ENCODE measurements at regions not wholly inside any gene's neighbourhood (a gene's known extent, or its start where the extent isn't known, plus 50 kb on each side); places are given as distances from the start of the nearest gene placed in this dataset.

- H3K4me1 Mint-ChIP-seq (ENCODE audit: low read depth, unreplicated experiment) = no peaks in the 10 kb centered on the region
- no peaks in the 10 kb centered on the region for H3K36me3 ChIP-seq (ENCODE audit: control insufficient read depth, insufficient read depth, low read length)
- H3K4me1 ChIP-seq = no peaks in the 10 kb centered on the region
- H3K9me3 ChIP-seq = no peaks in the 10 kb centered on the region
- BruUV-seq (replicated peaks) = no TSS peak
- TF ChIP-seq, protein P1, sequence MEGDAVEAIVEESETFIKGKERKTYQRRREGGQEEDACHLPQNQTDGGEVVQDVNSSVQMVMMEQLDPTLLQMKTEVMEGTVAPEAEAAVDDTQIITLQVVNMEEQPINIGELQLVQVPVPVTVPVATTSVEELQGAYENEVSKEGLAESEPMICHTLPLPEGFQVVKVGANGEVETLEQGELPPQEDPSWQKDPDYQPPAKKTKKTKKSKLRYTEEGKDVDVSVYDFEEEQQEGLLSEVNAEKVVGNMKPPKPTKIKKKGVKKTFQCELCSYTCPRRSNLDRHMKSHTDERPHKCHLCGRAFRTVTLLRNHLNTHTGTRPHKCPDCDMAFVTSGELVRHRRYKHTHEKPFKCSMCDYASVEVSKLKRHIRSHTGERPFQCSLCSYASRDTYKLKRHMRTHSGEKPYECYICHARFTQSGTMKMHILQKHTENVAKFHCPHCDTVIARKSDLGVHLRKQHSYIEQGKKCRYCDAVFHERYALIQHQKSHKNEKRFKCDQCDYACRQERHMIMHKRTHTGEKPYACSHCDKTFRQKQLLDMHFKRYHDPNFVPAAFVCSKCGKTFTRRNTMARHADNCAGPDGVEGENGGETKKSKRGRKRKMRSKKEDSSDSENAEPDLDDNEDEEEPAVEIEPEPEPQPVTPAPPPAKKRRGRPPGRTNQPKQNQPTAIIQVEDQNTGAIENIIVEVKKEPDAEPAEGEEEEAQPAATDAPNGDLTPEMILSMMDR (IDR thresholded peaks at IDR 0.05; ENCODE audit: insufficient read depth in 1 of 2, low read depth in 1 of 2, low read length in 1 of 2, severe bottlenecking in 1 of 2, unreplicated experiment in 1 of 2) = no peak
- no peaks in the 10 kb centered on the region for H3K27me3 ChIP-seq (replicated peaks; ENCODE audit: control insufficient read depth, insufficient read depth, low read length)
- no peak for DNase-seq
- no peak overlapping the region for H3K4me3 ChIP-seq (ENCODE audit: low read depth, low read length)
- no peak overlapping the region for H3K27ac Mint-ChIP-seq (ENCODE audit: unreplicated experiment)
- H3K27me3 Mint-ChIP-seq (ENCODE audit: insufficient read depth, unreplicated experiment) = peaks cover 21% of the 10 kb centered on the region
- ChIA-PET CTCF (no interaction called here), POLR2A (no interaction called here)
- no peak overlapping the region for H3K4me3 Mint-ChIP-seq (ENCODE audit: unreplicated experiment)
- intact Hi-C loops (cut with micrococcal nuclease; ENCODE audit: unreplicated experiment) = no loop called here
- no peaks in the 10 kb centered on the region for H3K36me3 Mint-ChIP-seq (ENCODE audit: insufficient read depth, unreplicated experiment)
- H3K9me3 Mint-ChIP-seq (ENCODE audit: unreplicated experiment) = no peaks in the 10 kb centered on the region
Observed at GRCh38 chr1:29626066-29626465, 389.7 kb downstream of the PTPRU start.

DNA sequence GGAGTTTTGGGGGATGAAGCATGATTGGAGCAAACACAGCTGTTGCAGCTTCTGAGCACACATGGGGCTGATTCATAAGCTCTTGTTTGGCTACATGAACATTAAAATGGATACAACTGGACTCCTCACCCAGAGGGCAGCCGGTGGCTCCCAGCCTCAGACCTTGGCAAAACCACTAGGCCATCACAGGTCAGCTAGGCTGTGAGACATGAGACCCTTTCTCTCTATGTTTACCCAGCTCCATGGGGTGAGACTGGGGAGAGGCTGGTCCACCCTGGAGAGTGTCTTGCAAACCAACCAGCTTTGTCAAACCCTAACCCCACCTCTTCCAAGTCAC, 388.7 kb downstream of the PTPRU start:
- intact Hi-C loops (cut with micrococcal nuclease; ENCODE audit: unreplicated experiment) = no loop called here
- Histone ChIP-seq H3K4me3 (ENCODE audit: low read depth, low read length) (no peak overlapping the region), H3K4me1 (no peaks in the 10 kb centered on the region), H3K36me3 (ENCODE audit: control insufficient read depth, insufficient read depth, low read length) (no peaks in the 10 kb centered on the region), H3K27me3 (replicated peaks; ENCODE audit: control insufficient read depth, insufficient read depth, low read length) (no peaks in the 10 kb centered on the region), H3K9me3 (no peaks in the 10 kb centered on the region)
- ChIA-PET CTCF (no interaction called here), POLR2A (no interaction called here)
- no peak for DNase-seq
- BruUV-seq (replicated peaks) = no TSS peak
- no peaks in the 10 kb centered on the region for H3K9me3 Mint-ChIP-seq (ENCODE audit: unreplicated experiment)
- H3K27ac Mint-ChIP-seq (ENCODE audit: unreplicated experiment) = no peak overlapping the region
- H3K4me1 Mint-ChIP-seq (ENCODE audit: low read depth, unreplicated experiment) = no peaks in the 10 kb centered on the region
- no peak overlapping the region for H3K4me3 Mint-ChIP-seq (ENCODE audit: unreplicated experiment)
- TF ChIP-seq, protein P1 (IDR thresholded peaks at IDR 0.05; ENCODE audit: insufficient read depth in 1 of 2, low read depth in 1 of 2, low read length in 1 of 2, severe bottlenecking in 1 of 2, unreplicated experiment in 1 of 2) = no peak
- peaks cover 19% of the 10 kb centered on the region for H3K27me3 Mint-ChIP-seq (ENCODE audit: insufficient read depth, unreplicated experiment)
- no peaks in the 10 kb centered on the region for H3K36me3 Mint-ChIP-seq (ENCODE audit: insufficient read depth, unreplicated experiment)

DNA sequence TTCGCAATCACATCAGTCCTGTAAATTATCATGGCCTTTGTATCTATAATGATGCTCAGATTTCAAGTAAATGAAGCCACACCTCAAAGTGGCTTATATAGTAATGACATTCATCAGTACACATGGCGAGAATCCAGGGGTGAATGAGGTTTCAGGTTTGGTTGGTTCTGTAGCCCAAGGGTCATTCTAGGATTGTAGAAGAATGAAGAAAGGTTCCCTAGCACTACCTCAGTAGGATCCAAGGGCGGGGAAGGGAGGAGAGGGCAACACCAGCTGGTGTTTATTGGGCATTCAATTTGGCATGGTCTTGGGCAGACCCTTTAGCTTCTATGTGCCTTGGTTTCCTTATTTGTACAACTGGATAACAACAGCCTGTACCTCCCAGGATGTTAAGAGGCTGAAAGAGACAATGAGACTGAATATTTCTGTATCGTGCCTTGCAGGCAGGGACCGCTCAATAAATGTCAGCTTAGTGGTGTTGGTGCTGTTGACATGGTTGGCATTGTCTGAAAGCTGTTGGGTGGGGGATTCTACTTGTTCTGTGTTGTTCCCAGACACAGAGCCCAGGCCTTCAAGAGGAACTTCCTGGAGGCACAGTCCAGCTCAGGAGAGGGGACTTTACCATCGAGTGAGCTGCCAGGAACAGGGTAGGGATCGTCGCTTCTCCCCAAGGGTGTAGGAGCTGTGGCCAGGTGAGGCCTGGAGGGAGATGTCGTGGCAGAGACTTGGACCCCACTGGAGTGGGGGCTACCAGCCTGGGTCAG, 388.2 kb downstream of the PTPRU start:
- Mint-ChIP-seq H3K4me3 (ENCODE audit: unreplicated experiment) (no peak overlapping the region), H3K27me3 (ENCODE audit: insufficient read depth, unreplicated experiment) (peaks cover 18% of the 10 kb centered on the region), H3K9me3 (ENCODE audit: unreplicated experiment) (no peaks in the 10 kb centered on the region), H3K36me3 (ENCODE audit: insufficient read depth, unreplicated experiment) (no peaks in the 10 kb centered on the region), H3K27ac (ENCODE audit: unreplicated experiment) (no peak overlapping the region), H3K4me1 (ENCODE audit: low read depth, unreplicated experiment) (no peaks in the 10 kb centered on the region)
- Histone ChIP-seq H3K4me3 (ENCODE audit: low read depth, low read length) (no peak overlapping the region), H3K4me1 (no peaks in the 10 kb centered on the region), H3K36me3 (ENCODE audit: control insufficient read depth, insufficient read depth, low read length) (no peaks in the 10 kb centered on the region), H3K27me3 (replicated peaks; ENCODE audit: control insufficient read depth, insufficient read depth, low read length) (no peaks in the 10 kb centered on the region), H3K9me3 (no peaks in the 10 kb centered on the region)
- no peak for DNase-seq
- CTCF ChIA-PET = no interaction called here
- BruUV-seq (replicated peaks) = no TSS peak
- TF ChIP-seq, protein P1 (IDR thresholded peaks at IDR 0.05; ENCODE audit: insufficient read depth in 1 of 2, low read depth in 1 of 2, low read length in 1 of 2, severe bottlenecking in 1 of 2, unreplicated experiment in 1 of 2) = no peak
- intact Hi-C loops (cut with micrococcal nuclease; ENCODE audit: unreplicated experiment) = no loop called here
- POLR2A ChIA-PET = no interaction called here
